NCI-H1092 (cell line): ENCODE measurements at regions not wholly inside any gene's neighbourhood (a gene's known extent, or its start where the extent isn't known, plus 50 kb on each side); places are given as distances from the start of the nearest gene placed in this dataset.

Experiments
- DNase-seq: peaks from one replicate; lab custom pipeline; 2025; lab: John Stamatoyannopoulos, UW

GRCh38 chr5:89929173-89929572 lies 480.4 kb downstream of the CETN3 start:
- DNase-seq = no peak

DNA sequence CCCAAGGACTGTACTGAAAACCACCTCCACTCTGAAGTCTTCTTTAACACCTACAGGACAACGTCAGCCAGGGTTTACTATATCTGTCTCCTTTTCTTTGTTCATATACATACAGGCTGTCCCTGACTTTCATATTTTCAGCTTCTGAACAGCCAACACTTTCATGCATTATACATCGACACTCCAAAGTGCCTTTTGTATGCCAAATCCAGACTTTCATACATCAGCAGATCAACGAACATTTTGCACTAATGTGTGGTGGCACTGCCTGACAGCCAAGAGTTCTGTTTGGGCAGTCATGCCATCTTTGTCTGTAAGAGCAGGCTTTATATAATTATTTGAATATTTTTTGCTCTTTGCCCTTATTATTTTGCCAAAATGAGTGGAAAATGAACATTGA lies 487.4 kb downstream of the CETN3 start:
- no peak for DNase-seq

DNA sequence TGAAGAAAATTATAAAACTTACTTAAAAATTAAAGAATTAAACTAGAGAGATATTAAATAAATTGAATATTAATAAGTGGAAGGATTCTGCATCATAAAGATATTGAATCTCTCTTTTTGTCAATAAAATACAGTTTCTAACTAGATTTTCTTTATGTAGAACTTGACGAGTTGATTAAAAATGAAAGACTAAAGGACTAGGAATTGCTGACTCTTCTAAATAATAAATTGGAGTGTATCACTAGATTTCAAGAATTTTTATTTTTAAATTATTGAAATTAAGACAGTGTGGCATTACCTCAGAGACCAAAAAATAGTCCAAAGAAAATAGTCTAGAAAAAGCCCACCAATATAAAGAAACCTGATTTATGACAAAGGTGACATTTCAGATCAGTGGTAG lies 492.4 kb downstream of the CETN3 start:
- no peak for DNase-seq

DNA sequence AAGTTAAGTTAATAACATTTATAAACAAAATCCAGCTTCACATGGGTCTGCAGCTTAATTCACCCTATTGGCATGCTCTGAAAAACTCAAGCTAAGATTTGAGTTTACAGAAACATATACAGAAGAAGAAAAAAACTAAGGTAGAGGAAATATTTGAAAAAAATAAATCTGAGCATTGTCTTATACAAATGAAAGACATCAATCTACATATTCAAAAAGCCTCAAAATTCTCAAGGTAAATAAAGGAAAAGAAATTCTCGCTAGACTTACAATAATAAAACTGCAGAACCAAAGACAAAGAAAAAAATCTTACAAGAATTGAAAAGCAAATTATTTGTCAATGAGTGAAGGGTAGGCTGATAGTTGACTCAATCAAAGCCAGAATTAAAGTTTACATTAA lies 493.4 kb downstream of the CETN3 start:
- DNase-seq = no peak

DNA sequence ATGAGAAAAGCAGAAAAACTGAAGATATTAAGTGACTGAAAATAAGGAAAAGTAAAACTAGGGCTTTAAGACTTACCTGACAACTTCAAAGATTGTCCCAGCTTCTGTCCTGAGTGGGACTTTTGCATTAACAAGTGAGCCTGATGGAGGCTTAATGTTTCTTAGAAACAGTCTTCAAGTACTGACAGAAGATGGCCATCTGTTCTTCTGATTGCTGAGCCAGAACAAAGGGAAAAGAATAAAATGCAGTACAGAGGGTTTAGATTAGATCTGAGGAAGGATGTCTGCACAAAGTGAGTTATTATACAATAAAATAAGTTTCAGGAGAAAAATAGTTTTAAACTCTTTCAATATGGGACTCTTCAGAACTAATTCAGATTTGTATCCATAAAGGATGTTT lies 500.7 kb downstream of the CETN3 start:
- DNase-seq = no peak

GRCh38 chr5:89904442-89904841 lies 505.1 kb downstream of the CETN3 start:
- no peak for DNase-seq

- no peak for DNase-seq
These were observed 507.6 kb downstream of the CETN3 start for GRCh38 chr5:89901983-89902382.

DNA sequence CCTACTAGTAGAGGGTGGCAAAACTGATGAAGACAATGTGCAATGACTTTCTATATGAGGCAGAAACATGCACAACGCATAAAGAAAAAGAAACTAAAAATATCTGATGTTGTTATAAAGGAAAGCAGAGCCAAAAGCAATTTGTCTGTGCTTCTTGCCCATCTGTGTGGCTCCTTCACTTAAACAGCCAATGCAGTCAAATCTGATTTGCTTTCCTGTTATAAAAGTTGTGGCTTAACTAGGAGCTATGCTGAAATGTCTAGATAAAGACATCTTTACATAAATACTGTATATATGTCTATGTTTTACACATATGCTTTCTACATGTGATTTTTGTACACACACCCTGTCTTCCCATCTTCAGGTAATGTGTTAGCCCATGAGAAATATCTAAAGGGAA lies 508.2 kb downstream of the CETN3 start:
- DNase-seq = no peak

DNA sequence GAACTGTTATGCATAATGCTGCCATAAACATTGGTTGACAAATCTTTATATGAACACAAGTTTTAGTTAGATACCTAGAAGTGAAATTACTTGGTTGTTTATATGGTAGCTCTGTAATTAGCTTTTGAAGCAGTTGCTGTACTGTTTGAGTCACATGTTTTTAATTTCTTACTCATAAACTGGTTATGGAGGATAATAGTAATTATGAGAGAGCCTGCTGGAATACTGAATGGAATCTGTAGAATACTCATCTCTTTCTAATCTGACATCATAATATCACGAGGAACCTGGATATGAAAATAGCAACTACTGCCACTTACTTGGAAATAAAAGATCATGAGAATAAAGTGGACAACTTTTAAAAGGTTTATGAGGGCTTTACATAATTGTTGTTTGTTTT lies 509.2 kb downstream of the CETN3 start:
- DNase-seq = no peak

DNA sequence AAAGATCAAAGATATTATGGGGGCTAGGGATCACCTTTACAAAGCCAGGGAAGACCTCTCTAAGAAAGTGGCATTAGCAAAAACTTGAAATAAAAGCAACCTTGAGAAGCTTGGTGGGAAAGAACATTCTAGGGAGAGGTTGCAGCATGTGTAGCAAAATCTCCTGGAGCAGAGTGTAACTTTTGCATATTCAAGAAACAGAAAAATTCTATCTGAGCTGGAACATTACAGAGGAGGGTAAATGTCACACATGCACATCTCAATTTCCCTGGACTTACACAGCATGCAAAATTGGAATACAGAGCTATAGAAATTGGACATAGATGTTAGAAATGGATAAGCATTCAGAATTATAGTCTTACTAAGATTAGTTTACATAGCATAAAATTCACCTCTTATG lies 510.0 kb downstream of the CETN3 start:
- no peak for DNase-seq

DNA sequence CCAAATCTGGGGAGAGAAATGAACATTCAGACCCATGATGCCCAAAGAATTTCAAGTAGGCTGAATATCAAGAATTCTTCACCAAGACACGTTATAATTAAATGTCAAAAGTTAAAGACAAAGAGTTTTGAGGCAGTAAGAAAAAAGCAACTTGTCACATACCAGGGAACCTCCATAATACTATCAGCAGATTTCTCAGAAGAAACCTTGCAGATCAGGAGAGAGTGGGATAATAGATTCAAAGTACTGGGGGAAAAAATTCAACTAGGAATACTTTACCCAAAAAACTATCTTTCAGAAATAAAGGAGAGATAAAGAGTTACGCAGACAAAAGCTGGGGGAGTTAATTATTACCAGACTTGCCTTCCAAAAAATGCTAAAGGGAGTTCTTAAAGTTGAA lies 516.0 kb downstream of the CETN3 start:
- no peak for DNase-seq

DNA sequence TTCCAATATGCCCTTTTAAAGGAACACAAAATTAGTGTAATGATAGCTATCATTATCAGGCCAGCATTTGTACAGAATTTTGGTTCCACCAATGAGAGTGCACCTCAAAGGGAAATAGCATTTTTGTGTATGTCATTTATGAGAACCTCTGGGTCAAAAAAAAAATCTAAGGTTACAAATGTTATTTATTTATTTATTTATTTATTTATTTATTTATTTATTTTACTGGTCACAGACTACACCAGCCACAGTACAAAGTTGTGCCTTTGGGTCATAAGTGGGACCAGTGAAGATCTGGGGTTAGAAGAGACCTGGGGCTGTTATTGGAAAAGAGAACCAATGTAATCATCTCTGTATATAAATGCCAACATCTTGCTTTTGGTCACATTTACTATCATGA lies 523.9 kb downstream of the CETN3 start:
- DNase-seq = no peak

- no peak for DNase-seq
These were observed 525.6 kb downstream of the CETN3 start for GRCh38 chr5:89883967-89884366.

DNA sequence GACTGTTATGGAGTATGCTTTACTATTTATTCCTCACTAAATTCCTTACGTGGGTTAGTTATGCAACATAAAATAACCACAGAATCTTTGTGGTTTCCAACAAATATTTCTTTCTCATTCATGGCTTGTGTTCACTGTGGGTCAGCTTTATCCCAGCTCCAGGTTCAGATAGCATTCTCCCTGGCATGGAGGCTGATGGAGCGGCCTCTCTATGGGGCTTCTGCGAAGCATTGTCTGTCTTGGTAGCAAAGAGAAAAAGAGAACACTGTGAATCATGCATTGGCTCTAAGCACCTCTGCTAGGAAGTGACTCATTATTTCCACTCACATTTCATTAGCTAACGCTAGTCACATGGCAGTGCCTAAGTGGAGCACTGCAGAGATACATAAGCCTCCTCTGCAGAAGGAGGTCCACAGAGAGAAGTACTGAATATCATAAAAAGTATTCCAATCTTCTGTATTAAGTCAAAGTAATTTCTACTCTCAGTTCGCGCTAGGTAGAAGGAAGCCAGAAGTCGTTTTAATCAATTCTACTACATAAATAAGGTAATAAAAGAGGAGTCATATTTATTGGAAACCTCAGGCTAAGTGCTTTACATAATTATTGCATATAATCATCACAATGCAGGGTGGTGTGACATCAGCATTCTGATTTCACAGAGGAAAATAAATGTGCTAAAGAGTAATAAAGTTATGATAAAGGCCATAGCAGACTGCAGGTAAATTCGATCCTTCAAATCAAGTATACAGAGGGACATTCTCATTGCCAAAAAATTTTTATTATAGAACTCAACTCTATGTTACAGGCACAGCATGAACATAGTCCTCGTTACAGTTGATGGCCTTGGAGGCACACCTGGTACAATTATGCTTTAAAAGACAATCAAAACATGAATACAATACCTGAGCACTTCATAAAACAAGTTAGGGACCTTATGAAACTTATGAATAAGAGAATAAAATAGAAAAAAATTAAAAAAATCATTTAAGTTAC lies 531.1 kb downstream of the CETN3 start:
- no peak for DNase-seq

DNA sequence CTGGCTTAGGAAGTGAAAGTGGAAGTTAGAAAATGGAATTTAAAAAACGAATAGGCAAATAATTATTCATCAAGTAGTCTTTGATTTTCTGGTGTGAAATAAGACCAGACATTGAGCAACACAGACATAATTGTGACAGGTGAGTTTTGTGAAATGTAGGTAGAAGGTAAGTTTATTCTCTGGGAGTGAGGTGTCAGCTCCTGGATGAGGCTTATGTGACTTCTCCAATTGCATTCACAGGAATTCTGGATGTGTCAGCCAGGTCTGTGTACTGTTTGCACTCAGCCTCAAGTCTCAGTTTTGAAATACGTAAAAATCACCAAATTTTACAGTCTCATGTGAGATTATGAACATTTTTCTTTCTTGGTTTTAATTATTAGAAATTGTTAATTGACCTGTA lies 537.6 kb downstream of the CETN3 start:
- no peak for DNase-seq

DNA sequence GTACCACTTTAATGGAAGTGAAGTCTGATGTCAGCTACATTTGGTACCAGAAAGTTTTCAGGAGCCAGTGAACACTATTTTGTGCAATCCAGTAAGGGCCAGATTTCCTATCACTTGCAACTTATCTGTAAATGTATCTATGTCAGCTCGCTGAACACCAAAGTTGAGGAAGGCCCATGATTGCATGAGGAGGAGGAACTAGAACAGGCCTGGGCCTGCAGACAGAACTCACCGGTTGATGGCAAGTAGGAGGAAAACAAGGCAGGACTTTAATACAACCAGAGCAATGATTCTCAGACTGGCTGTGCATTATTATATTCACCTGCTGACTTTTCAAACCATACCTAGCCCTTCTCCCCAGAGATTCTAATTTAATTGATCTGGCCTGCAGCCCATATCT lies 540.2 kb downstream of the CETN3 start:
- DNase-seq = no peak

DNA sequence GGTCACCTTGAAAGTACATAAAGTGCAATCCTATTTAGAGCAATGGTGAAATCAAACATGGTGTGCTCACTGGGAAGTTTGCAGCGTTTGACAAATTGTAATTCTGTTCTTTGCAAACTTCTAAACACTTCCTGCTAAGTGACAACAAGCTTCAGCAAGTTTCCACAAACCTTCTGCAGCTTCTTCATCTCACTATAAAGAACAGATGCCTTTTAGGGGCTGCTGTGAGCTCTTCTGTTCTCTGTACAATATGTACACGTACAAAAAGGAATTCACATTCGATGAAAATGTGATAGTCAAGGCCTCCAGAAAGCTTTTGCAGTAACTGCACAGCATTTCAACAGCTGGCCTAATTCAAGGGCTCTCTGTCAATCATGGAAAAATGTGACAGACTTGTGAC lies 543.1 kb downstream of the CETN3 start:
- DNase-seq = no peak

- DNase-seq = no peak
These were observed 544.6 kb downstream of the CETN3 start for GRCh38 chr5:89864941-89865340.

DNA sequence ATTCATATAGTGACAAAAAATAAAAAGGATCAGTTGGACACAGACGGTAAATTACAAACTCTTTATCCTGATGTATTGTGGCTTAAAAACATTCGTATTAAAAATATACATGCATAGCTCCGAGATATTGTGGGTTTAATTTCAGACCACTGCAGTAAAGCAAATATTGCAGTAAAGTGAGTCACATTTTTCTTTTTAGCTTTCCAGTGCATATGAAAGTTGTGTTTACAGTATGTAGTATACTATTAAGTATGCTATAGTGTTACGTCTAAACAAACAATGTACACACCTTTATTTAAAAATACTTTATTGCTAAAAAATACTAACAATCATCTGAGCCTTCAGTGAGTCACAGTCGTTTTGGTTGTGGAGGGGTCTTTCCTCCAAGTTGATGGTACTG lies 551.8 kb downstream of the CETN3 start:
- DNase-seq = no peak

- DNase-seq = no peak
These were observed 554.1 kb downstream of the CETN3 start for GRCh38 chr5:89855417-89855816.

DNA sequence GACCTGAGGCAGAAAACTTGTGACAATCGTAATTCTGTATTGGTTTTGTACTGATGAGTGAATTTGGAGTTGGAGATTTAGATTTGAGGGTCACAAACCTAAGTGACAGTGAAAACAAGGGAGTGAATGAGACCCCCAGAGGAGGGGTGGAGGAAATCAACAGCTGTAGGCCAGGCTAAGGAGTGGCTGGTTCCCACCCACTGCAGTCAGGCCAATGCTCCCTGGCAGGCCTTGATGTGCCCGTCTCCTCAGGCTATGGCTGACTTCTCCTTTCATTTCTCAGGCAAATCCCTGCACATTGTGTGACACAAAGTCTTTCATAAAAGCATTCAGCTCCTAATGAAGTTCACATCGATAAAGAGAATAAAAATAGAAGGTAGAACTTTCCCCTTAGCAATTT lies 557.6 kb downstream of the CETN3 start:
- DNase-seq = no peak

DNA sequence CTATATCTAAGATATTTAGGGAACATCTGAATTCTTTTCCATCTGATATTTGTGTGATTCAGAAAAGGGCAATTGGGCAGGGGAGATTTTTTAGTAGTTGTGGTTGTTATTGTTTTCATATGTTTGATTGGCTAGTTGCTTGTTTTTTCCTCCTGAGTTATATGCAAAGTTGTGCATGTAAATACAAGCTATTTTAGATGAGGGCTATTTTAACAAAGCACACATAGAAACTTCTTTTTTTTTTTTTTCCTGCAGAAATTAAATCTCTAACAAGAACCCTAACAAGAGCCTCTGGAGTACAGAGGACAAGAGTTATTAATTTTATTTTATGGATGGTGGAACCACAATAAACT lies 559.1 kb downstream of the CETN3 start:
- DNase-seq = no peak

DNA sequence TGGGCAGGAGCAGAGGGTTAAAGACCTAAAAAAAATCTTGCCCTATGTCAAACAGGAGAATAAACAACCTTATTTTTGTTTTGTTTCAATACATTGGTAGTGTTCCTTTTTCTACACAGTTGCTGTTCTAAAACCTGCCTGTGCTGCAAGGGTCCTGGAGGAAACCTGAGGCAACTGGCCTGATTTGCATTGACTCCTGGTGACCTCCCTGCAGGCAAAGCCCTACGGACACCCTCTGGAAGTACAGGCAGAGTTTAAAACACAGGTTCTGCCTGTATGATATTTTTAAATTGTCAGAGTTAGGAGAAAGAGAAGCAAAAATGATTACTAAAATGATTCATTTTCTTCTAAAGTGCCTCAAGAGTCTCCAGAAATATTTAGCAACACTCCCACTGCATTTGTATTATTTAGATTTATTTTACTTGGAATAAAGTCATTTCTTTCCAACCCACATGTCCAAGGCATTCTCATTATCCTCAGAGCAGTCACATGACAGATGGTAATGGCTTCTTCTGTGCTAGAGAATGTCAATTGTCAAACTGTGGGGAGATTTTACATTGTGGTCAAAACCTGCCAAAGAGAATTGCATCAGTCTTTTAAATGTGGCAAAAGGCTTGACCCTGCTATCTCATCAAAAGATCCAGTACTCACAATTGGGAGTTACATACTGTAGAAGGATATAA lies 559.6 kb downstream of the CETN3 start:
- DNase-seq = no peak

- no peak for DNase-seq
These were observed 561.8 kb downstream of the CETN3 start for GRCh38 chr5:89847743-89848142.
